SK-N-SH (cell line): ENCODE measurements at regions not wholly inside any gene's neighbourhood (a gene's known extent, or its start where the extent isn't known, plus 50 kb on each side); places are given as distances from the start of the nearest gene placed in this dataset.

Experiments
- CTCF ChIA-PET: fragments of 300-600, 350-600 bp; formaldehyde crosslinking; extraction: SDS; loops from one replicate; lab custom pipeline; 2021; lab: Yijun Ruan, JAX
- POLR2A ChIA-PET: fragments of 350-600 bp; sonication (Branson Sonifier 250); formaldehyde crosslinking; extraction: SDS; loops from one replicate; lab custom pipeline; 2020; ENCODE audit warnings: antibody characterized with exemption, inconsistent platforms; lab: Yijun Ruan, JAX
- DNase-seq: peaks from one replicate; pipeline ENCODE4 v3.0.0; 2012
- H2AFZ ChIP-seq: fragments of 200-600 bp; sonication (generic); 2 replicates; pipeline ENCODE4 v1.8.1; 2016; ENCODE audit warnings: antibody characterized with exemption, mild to moderate bottlenecking, low read depth
- H3F3A ChIP-seq: fragments of 200-600 bp; sonication (generic); replicated peaks from 2 replicates; pipeline ENCODE3; 2016; ENCODE audit warnings: antibody characterized with exemption, mild to moderate bottlenecking; ENCODE audit not compliant: insufficient read depth
- H3K27ac ChIP-seq, 2 experiments: fragments of 200-500 bp in 1 of 2; fragments of 200-600 bp in 1 of 2; sonication (Bioruptor generic) in 1 of 2; sonication (generic), shearing (Covaris generic) in 1 of 2; 2 replicates each; pipeline versions ENCODE4 v1.5.1 to v1.6.1; 2014 to 2016; ENCODE audit warnings: low read depth in 2 of 2, inconsistent platforms in 1 of 2, low read length in 1 of 2, mild to moderate bottlenecking in 1 of 2, mixed read lengths in 1 of 2
- H3K27me3 ChIP-seq: fragments of 200-600 bp; sonication (generic), shearing (Covaris generic); 2 replicates; pipeline ENCODE4 v1.6.1; 2016; ENCODE audit warnings: mixed run types; ENCODE audit not compliant: insufficient read depth
- H3K36me3 ChIP-seq, 2 experiments: fragments of 200-500 bp in 1 of 2; fragments of 200-600 bp in 1 of 2; sonication (Bioruptor generic) in 1 of 2; sonication (generic) in 1 of 2; replicated peaks in 1 of 2; 2 replicates each; pipeline versions ENCODE3 to v1.5.1; 2014 to 2016; ENCODE audit warnings: low read length in 1 of 2, mild to moderate bottlenecking in 1 of 2; ENCODE audit not compliant: insufficient read depth in 2 of 2, control insufficient read depth in 1 of 2
- H3K4me1 ChIP-seq, 2 experiments: fragments of 200-500 bp in 1 of 2; fragments of 200-600 bp in 1 of 2; sonication (Bioruptor generic) in 1 of 2; sonication (generic), shearing (Covaris generic) in 1 of 2; 2 replicates each; pipeline versions ENCODE4 v1.5.1 to v1.6.1; 2014 to 2016; ENCODE audit warnings: low read depth in 1 of 2, low read length in 1 of 2, mixed run types in 1 of 2; ENCODE audit not compliant: insufficient read depth in 2 of 2, control insufficient read depth in 1 of 2
- H3K4me2 ChIP-seq: fragments of 200-600 bp; sonication (generic), shearing (Covaris generic); 2 replicates; pipeline ENCODE4 v1.6.1; 2017; ENCODE audit warnings: mixed run types
- H3K4me3 ChIP-seq, 2 experiments: fragments of 200-500 bp in 1 of 2; fragments of 200-600 bp in 1 of 2; sonication (Bioruptor generic) in 1 of 2; sonication (generic), shearing (Covaris generic) in 1 of 2; 2 replicates each; pipeline versions ENCODE4 v1.5.1 to v1.8.1; 2014 to 2016; ENCODE audit warnings: low read depth in 2 of 2, inconsistent platforms in 1 of 2, low read length in 1 of 2, mild to moderate bottlenecking in 1 of 2, mixed read lengths in 1 of 2, moderate library complexity in 1 of 2
- H3K79me2 ChIP-seq: fragments of 200-600 bp; sonication (generic); 2 replicates; pipeline ENCODE4 v1.8.1; 2017; ENCODE audit warnings: mild to moderate bottlenecking; ENCODE audit not compliant: insufficient read depth
- H3K9ac ChIP-seq: fragments of 200-600 bp; sonication (generic); 2 replicates; pipeline ENCODE4 v1.6.1; 2017; ENCODE audit warnings: mixed run types
- H3K9me2 ChIP-seq: fragments of 200-600 bp; sonication (generic); 2 replicates; pipeline ENCODE4 v1.6.1; 2017; ENCODE audit warnings: mixed run types
- H3K9me3 ChIP-seq: fragments of 200-600 bp; sonication (generic); 2 replicates; pipeline ENCODE4 v1.6.1; 2017; ENCODE audit warnings: mixed run types, mild to moderate bottlenecking, moderate library complexity
- H4K20me1 ChIP-seq: fragments of 200-600 bp; sonication (generic); 2 replicates; pipeline ENCODE4 v1.6.1; 2017; ENCODE audit warnings: mild to moderate bottlenecking, mixed run types; ENCODE audit not compliant: insufficient read depth
- CHD2 ChIP-seq: fragments of 150-350 bp; IDR thresholded peaks from 2 replicates; pipeline ENCODE4 v1.6.1; 2018; ENCODE audit warnings: low read length; ENCODE audit not compliant: partially characterized antibody
- NFIC ChIP-seq: IDR thresholded peaks from 2 replicates; pipeline ENCODE4 v1.4.0; 2012; ENCODE audit warnings: borderline replicate concordance
- RAD21 ChIP-seq: IDR thresholded peaks from 2 replicates; pipeline ENCODE4 v1.6.1; 2012; ENCODE audit warnings: mild to moderate bottlenecking, low read length
- RXRA ChIP-seq: IDR thresholded peaks from 2 replicates; pipeline ENCODE4 v1.4.0; 2012; ENCODE audit warnings: low read depth, mild to moderate bottlenecking, borderline replicate concordance
- TEAD4 ChIP-seq: IDR thresholded peaks from 2 replicates; pipeline ENCODE4 v1.4.0; 2012; ENCODE audit warnings: mild to moderate bottlenecking, borderline replicate concordance; ENCODE audit not compliant: insufficient read depth
- WGBS: methylation state at CpG from one replicate; pipeline ENCODE4 v1.1.6; 2017; ENCODE audit warnings: low lambda C conversion rate; 5-methylcytosine and 5-hydroxymethylcytosine counted together
- TF ChIP-seq, protein P1 (sequence below): IDR thresholded peaks from 2 replicates; pipeline ENCODE4 v1.6.1; 2012; ENCODE audit warnings: mild to moderate bottlenecking, low read depth, low read length, moderate library complexity
- TF ChIP-seq, protein P2 (sequence below): IDR thresholded peaks from 2 replicates; pipeline ENCODE4 v1.4.0; 2012; ENCODE audit warnings: low read depth
- TF ChIP-seq, protein P3 (sequence below): fragments of 200-600 bp; sonication (generic); IDR thresholded peaks from 2 replicates; pipeline ENCODE4 v1.6.1; 2017; ENCODE audit warnings: antibody characterized with exemption, mild to moderate bottlenecking, moderate library complexity
- TF ChIP-seq, protein P4 (sequence below): IDR thresholded peaks from 2 replicates; pipeline ENCODE4; 2012

DNA sequence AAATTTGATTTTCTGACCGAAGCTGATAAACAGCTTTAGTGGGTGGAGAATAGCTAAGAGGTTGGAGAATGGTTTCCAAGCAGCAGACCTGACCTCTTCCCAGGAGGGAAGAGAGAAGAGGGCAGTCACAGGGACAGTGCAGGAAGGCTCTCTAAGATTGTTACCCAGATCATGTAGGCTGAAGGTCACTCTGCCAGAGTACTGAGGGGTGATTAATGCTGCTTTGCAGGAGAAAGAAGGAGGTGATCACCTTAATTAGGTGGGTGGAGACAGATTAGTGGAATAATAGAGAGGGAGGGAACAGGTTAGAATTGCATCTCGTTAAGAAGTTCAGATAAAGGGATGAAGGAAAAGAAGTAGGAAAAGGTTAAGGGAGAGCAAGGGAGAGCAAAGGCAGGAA, 440.5 kb downstream of the BRINP1 start:
- Histone ChIP-seq H3K4me3 (no peak overlapping the region), H3K79me2 (no peaks in the 10 kb centered on the region), H2AFZ (no peak overlapping the region), H3K4me2 (no peak overlapping the region), H3K27me3 (no peaks in the 10 kb centered on the region), H4K20me1 (no peaks in the 10 kb centered on the region), H3F3A (no peaks in the 10 kb centered on the region), H3K27ac (no peak overlapping the region), H3K9me3 (no peaks in the 10 kb centered on the region), H3K9ac (no peak overlapping the region), H3K36me3 (no peaks in the 10 kb centered on the region), H3K4me1 (no peaks in the 10 kb centered on the region; a peak in 1 of 4 replicates), H3K9me2 (no peaks in the 10 kb centered on the region)
- 13% methylated on average over 2 of the region's 2 CpGs for WGBS
- no peak for TF ChIP-seq NFIC
- TF ChIP-seq, protein P1, sequence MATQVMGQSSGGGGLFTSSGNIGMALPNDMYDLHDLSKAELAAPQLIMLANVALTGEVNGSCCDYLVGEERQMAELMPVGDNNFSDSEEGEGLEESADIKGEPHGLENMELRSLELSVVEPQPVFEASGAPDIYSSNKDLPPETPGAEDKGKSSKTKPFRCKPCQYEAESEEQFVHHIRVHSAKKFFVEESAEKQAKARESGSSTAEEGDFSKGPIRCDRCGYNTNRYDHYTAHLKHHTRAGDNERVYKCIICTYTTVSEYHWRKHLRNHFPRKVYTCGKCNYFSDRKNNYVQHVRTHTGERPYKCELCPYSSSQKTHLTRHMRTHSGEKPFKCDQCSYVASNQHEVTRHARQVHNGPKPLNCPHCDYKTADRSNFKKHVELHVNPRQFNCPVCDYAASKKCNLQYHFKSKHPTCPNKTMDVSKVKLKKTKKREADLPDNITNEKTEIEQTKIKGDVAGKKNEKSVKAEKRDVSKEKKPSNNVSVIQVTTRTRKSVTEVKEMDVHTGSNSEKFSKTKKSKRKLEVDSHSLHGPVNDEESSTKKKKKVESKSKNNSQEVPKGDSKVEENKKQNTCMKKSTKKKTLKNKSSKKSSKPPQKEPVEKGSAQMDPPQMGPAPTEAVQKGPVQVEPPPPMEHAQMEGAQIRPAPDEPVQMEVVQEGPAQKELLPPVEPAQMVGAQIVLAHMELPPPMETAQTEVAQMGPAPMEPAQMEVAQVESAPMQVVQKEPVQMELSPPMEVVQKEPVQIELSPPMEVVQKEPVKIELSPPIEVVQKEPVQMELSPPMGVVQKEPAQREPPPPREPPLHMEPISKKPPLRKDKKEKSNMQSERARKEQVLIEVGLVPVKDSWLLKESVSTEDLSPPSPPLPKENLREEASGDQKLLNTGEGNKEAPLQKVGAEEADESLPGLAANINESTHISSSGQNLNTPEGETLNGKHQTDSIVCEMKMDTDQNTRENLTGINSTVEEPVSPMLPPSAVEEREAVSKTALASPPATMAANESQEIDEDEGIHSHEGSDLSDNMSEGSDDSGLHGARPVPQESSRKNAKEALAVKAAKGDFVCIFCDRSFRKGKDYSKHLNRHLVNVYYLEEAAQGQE = no peak
- TF ChIP-seq RXRA = no peak
- TF ChIP-seq, protein P2, sequence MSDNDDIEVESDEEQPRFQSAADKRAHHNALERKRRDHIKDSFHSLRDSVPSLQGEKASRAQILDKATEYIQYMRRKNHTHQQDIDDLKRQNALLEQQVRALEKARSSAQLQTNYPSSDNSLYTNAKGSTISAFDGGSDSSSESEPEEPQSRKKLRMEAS = no peak
- TF ChIP-seq, protein P3, sequence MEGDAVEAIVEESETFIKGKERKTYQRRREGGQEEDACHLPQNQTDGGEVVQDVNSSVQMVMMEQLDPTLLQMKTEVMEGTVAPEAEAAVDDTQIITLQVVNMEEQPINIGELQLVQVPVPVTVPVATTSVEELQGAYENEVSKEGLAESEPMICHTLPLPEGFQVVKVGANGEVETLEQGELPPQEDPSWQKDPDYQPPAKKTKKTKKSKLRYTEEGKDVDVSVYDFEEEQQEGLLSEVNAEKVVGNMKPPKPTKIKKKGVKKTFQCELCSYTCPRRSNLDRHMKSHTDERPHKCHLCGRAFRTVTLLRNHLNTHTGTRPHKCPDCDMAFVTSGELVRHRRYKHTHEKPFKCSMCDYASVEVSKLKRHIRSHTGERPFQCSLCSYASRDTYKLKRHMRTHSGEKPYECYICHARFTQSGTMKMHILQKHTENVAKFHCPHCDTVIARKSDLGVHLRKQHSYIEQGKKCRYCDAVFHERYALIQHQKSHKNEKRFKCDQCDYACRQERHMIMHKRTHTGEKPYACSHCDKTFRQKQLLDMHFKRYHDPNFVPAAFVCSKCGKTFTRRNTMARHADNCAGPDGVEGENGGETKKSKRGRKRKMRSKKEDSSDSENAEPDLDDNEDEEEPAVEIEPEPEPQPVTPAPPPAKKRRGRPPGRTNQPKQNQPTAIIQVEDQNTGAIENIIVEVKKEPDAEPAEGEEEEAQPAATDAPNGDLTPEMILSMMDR = no peak
- no peak for TF ChIP-seq CHD2
- CTCF ChIA-PET = interaction anchor here (1.0 kb wide), 1 partner anchor 10 kb away, joined by 5 read pairs; no protein-coding TSS in a partner anchor
- no peak for DNase-seq
- POLR2A ChIA-PET = no interaction called here

DNA sequence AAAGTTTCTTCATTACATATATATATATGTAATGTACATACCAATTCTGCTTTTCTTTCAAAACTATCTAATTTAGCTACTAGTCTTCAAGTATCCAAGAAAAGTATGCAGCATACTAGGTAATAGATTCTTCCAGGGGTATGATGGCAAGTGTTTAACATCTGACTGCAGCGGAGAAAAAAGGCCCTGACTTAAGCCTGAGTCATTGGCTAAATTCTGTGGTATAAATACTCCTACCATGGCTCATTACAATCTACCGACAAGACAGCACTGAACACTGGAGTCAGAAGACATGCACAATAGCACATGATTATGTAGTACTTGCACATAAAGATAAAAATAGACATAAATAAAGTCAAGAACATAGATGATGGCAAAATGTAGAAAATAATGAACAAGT, 439.9 kb downstream of the BRINP1 start:
- Histone ChIP-seq H3K27ac (no peak overlapping the region), H4K20me1 (no peaks in the 10 kb centered on the region), H3K4me2 (no peak overlapping the region), H3K9me2 (no peaks in the 10 kb centered on the region), H3K9ac (no peak overlapping the region), H3K27me3 (no peaks in the 10 kb centered on the region), H3K9me3 (no peaks in the 10 kb centered on the region), H3F3A (no peaks in the 10 kb centered on the region), H2AFZ (no peak overlapping the region), H3K4me1 (no peaks in the 10 kb centered on the region; a peak in 1 of 4 replicates), H3K36me3 (no peaks in the 10 kb centered on the region), H3K4me3 (no peak overlapping the region), H3K79me2 (no peaks in the 10 kb centered on the region)
- CTCF ChIA-PET = no interaction called here
- POLR2A ChIA-PET = no interaction called here
- 13% methylated on average over 2 of the region's 2 CpGs for WGBS
- TF ChIP-seq, protein P4, sequence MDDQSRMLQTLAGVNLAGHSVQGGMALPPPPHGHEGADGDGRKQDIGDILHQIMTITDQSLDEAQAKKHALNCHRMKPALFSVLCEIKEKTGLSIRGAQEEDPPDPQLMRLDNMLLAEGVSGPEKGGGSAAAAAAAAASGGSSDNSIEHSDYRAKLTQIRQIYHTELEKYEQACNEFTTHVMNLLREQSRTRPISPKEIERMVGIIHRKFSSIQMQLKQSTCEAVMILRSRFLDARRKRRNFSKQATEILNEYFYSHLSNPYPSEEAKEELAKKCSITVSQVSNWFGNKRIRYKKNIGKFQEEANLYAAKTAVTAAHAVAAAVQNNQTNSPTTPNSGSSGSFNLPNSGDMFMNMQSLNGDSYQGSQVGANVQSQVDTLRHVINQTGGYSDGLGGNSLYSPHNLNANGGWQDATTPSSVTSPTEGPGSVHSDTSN = no peak
- no peak for TF ChIP-seq TEAD4
- TF ChIP-seq RAD21 = no peak
- DNase-seq = no peak
